ELF-1 (cell line): ENCODE measurements at regions not wholly inside any gene's neighbourhood (a gene's known extent, or its start where the extent isn't known, plus 50 kb on each side); places are given as distances from the start of the nearest gene placed in this dataset.

Experiments
- DNase-seq: peaks from one replicate; pipeline ENCODE4 v3.0.0-alpha.2; 2016; ENCODE audit warnings: low read depth, low spot score

GRCh38 chr4:119933606-119934005 is 133.0 kb downstream of the MAD2L1 start:
- no peak for DNase-seq

DNA sequence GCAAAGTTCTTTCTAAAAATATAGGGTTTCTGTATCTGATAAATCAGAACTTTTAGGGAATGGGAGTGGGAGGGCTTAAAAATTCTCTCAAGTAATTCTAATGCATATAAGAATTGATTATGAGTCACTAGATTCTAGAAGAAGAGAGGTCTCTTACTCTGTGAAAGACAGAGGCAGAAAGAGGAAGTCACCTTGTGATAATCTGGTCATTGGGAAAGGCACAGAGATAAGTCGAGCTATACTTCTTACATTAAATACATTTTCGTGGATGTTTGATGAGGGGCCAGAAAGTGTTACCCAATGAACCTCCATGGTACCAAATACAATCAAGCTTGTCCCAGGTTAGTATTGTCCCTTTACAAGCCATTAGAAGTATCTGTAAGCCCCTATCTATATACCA is 134.4 kb downstream of the MAD2L1 start:
- no peak for DNase-seq

DNA sequence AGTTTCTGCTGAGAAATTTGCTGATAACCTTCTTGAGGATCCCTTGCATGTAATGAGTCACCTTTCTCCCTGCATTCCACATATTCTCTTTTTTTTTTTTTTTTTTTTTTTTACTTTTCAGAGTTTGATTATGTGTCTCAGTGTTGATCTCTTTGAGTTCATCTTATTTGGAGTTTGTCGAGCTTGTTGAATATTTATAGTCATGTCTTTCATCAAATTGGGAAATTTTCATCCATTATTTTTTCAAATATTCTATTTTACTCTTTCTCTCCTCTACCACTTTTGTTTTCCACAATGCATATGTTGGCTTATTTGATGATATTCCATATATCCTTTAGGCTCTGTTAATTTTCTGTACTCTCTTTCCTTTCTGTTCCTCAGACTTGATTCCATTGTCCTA is 136.1 kb downstream of the MAD2L1 start:
- no peak for DNase-seq

DNA sequence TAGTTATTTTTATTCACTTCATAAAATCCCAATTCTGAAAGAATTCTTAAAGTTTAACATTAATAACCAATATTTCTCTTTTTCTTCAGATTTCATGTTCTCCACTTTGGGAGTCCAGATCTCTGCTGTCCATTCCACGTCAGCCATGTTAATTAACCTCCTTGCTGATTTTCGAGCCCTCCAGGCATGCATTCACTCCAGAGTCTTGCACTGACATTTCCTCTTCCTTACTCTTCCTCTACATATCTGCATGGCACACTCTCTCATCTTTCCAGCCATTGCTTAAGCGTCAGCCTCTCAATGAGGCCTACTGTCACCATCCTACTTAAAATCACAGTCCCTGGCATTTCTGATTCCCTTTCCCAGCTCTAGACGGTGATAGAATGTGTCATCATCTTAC is 144.8 kb downstream of the MAD2L1 start:
- peak; percentile 2 for DNase-seq

DNA sequence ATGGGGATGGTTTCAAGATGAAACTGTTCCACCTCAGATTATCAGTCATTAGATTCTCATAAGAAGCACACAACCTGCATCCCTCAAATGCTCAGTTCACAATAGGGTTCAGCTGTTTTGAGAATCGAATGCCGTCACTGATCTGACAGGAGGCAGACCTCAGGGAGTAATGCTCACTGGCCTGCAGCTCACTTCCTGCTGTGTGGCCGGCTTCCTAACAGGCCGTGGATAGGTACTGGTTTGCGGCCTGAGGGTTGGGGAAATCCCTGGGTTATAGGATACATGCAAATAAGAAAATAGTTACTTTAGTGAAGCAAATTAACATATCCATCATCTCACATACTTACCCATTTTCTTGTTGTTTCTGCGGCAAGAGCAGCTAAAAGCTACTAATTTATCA is 160.4 kb downstream of the MAD2L1 start:
- peak; percentile 11 for DNase-seq

DNA sequence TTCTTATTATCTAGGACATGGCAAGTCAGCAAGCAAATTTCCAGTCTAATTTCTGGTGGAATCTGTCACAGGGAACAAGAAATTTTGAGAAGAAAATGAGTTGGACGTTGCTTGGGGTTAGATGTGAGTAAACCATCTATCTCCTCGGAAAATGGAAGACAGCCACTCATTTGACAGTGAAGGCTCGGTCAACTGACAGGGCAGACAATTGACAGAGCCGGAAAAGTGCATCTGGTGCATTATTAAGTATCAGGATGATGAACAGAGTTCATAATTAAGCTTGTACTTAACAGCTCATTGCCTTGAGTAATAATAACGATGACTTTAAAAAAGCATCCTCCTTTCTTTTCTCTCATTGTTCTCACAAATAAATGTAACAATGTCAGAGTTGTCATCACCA is 168.4 kb downstream of the MAD2L1 start:
- no peak for DNase-seq

GRCh38 chr4:119897260-119897659 is 169.4 kb downstream of the MAD2L1 start:
- no peak for DNase-seq

DNA sequence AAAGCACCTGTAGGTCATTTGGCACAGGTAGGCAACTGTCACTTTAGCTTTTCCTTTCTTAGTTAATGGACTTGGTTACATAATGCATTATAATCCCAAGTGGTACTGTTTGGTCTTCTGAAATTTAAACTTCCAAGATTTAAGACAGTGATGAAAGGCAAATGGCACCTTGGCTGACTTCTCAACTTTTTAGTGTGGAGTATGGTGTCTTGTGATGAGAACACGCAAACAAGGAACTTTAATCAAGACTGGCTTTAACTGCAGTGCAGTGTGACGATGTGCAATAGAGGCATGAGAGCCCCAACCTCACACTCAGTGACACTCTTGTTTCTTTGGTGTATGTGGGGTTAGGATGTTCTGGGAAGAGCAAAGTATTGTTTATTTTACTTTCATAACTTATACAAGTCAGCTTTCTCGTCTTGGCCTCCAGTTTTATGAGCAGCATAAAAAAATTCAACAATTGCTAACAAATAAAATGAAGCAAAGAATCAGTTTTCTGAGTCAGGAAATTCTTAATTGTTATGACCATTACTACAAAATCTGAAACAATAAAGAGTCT is 171.9 kb downstream of the MAD2L1 start:
- no peak for DNase-seq

DNA sequence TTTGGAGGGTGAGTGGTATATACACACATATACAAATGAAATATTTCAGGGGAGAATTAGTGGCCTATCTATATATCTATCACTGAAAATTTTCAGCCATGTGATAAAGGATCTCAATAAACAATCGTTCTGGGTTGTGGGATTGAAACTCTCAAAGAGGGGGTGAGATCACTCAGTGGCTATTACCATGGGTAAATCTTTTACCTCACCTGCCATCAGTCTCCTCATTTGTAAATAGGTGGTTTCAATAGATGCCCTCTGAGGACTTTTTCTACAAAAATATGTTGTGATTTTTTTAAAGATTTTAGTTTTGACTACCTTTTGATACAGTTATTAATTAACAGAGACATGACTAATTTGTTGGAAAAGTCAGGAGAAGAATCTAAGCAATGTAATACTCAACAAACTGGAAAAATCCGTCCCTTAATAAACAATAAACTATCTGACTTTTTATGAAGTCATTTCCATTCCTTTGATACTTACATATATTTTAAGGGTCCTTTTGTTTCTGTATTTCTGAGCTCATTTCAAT is 192.8 kb downstream of the MAD2L1 start:
- DNase-seq: no peak

- DNase-seq: no peak
These were observed 193.5 kb downstream of the MAD2L1 start for GRCh38 chr4:119873132-119873531.

DNA sequence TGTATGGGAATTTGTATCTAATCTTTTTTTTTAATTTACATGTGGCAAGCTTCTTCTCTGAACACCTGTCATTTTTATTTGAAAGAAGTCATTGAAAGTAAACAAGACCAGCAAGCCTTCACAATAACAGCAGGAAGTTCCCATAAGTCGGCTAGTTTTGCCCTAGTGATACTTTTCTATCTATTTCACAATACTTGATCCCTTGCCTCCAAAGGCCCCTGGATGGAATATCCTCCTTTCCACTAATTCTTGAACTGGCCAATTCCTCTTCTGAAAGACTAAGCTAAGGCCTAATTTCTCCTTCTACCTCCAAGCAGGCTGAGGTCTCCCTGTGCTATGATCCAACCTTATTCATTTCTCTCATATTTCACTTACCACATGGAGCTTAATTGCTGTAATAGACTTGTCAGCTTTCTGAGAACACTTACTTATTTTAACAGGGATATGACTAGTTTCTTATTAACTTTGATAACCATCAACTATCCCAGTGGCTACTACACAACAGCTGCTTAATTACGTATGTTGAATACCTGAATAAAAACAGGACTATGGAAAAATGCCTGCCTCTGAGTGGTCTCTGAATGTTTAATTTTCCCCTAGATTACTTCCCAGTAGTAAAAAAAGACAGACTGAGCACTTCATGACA is 194.2 kb downstream of the MAD2L1 start:
- no peak for DNase-seq

- no peak for DNase-seq
These were observed 195.8 kb downstream of the MAD2L1 start for GRCh38 chr4:119870856-119871255.

DNA sequence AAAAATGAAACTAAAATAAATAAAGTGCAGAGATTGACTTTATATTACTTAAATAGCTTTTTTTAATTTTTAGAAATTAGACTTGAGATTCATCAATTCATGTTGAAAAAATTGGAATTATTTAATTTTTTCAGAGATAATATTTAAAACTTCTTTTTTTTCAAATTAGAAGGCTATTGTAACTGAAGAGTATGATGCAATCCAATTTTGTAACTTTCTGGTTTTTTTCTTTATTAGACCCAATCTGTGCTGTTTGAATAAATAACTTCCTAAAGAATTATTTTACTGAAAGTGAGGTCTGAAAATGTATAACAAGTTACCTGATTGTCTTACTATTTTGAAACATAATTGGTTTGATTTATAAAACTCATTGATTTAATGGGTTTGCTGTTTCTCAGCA is 200.9 kb downstream of the MAD2L1 start:
- DNase-seq: no peak

DNA sequence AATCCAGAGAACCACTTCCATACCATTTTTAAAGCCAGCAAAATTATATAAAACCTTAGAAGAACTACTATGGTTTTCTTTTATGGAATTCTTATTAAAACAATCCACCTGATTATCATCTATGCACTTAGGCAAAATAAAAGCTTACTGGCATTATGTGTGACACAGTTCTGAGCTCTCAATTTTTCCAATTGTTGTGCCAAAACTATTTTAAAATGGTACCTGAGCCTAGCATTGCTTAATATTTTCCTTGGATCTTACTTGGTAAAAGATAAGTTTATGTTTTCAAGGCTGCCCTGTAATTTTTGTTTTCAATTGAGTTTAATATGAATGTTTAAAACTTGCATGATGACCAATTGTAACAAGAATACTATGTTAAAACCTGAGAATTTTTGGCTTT is 201.3 kb downstream of the MAD2L1 start:
- DNase-seq: no peak

GRCh38 chr4:119861731-119862130 is 204.9 kb downstream of the MAD2L1 start:
- no peak for DNase-seq

- DNase-seq: no peak
These were observed 208.5 kb downstream of the MAD2L1 start for GRCh38 chr4:119858176-119858575.

DNA sequence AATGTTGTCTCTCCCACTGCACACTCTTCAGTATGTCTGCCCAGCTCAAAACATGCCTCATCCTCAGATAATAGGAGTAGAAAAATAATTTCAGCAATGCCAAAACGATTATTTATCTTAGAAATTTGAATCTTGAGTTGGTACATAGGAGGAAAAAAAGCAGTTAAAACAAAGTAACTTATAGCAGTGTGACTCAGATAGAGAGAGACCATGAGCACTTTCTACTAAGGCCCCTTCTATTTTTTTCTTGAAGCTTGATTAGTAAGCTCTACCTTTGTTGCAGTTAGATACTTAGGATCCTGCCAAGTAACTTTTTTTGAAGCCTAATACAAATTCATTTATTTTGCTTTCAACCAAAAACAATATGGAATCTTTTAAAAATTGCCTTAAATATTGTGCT is 212.3 kb downstream of the MAD2L1 start:
- no peak for DNase-seq

GRCh38 chr4:119851649-119852048 is 215.0 kb downstream of the MAD2L1 start:
- no peak for DNase-seq

GRCh38 chr4:119841361-119841760 is 212.8 kb upstream of the PDE5A start:
- no peak for DNase-seq

DNA sequence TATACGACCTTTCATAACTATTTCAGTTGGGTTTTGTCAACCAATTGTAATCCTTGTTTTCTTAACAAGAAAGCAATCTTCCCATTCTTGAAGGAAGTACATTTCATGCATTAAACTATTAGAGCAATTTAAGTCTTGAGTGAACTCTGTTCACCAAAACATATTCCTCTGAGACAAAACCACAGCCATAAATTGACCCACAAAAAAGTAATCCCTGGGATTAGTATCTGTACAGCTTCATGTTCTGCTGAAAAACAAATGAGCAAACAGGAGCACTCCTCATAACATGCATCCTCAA is 207.0 kb upstream of the PDE5A start:
- DNase-seq: no peak

- no peak for DNase-seq
These were observed 206.5 kb upstream of the PDE5A start for GRCh38 chr4:119834906-119835612.

DNA sequence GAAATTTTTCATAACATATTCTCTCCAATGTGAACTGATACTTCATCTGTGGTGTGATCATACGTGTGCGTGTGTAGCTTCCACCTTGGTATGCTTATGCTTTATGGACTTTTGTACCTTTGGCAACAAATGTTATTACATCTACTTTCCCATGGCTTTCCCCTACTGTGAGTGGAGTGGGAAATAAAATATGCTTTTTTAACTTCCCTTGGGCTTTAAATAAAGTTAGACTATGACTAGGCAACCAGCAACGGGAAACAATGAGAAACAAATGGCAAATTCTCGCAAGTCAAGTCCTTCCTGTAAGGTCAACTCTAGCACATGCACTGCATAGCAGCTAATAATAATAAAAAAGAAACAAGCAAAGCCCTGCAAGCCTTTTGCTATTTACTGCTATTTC is 205.0 kb upstream of the PDE5A start:
- DNase-seq: no peak

DNA sequence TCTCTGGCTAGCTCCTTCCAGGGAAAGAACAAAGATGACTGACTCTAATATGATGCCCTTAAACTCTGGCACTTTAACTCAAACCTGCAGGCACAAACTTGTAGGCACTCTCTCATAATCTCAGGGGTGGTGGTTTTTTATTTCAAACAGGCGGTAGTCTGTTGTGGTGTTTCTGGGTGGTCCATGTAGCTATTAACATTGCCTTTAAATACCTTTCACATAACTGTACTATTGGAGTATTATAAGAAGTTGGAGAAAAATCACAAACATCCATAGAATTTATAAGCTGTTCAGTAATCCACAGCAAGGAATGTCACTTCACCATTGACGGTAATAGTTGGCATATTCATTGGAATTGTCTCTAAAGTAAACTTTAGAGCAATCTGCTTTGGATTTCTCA is 204.2 kb upstream of the PDE5A start:
- no peak for DNase-seq
